ENCODE measurements at regions not wholly inside any gene's neighbourhood (a gene's known extent, or its start where the extent isn't known, plus 50 kb on each side); places are given as distances from the start of the nearest gene placed in this dataset.
"Not testable (repeated sequence)": the region's sequence is repeated elsewhere in the genome, so short reads cannot be mapped to it uniquely, and the experiment has no call there.

- no peak for DNase-seq
Measured at GRCh38 chr2:38483776-38484501, 106.9 kb upstream of the ATL2 start.

GRCh38 chr2:38482710-38483109 lies 105.6 kb upstream of the ATL2 start:
- not testable (repeated sequence) for DNase-seq

GRCh38 chr2:38480617-38481016 lies 103.5 kb upstream of the ATL2 start:
- DNase-seq = no peak

- no peak for DNase-seq
Measured at GRCh38 chr2:38477006-38477405, 99.9 kb upstream of the ATL2 start.

GRCh38 chr2:38475567-38475881 lies 98.5 kb upstream of the ATL2 start:
- DNase-seq = no peak

- no peak for DNase-seq
Measured at GRCh38 chr2:38474715-38475566, 97.9 kb upstream of the ATL2 start.

- DNase-seq = no peak
Measured at GRCh38 chr2:38474021-38474456, 97.0 kb upstream of the ATL2 start.

GRCh38 chr2:38473333-38474005 lies 96.4 kb upstream of the ATL2 start:
- no peak for DNase-seq

GRCh38 chr2:38470115-38470514 lies 93.0 kb upstream of the ATL2 start:
- no peak for DNase-seq

- DNase-seq = no peak
Measured at GRCh38 chr2:38467768-38468455, 90.8 kb upstream of the ATL2 start.

- no peak for DNase-seq
Measured at GRCh38 chr2:38466876-38467767, 90.0 kb upstream of the ATL2 start.

- no peak for DNase-seq
Measured at GRCh38 chr2:38466409-38466808, 89.3 kb upstream of the ATL2 start.

- no peak for DNase-seq
Measured at GRCh38 chr2:38465789-38466127, 88.7 kb upstream of the ATL2 start.

- DNase-seq = no peak
Measured at GRCh38 chr2:38464971-38465788, 88.1 kb upstream of the ATL2 start.

GRCh38 chr2:38463752-38464151 lies 86.7 kb upstream of the ATL2 start:
- DNase-seq = no peak

- DNase-seq = no peak
Measured at GRCh38 chr2:38462121-38462661, 85.1 kb upstream of the ATL2 start.

- DNase-seq = no peak
Measured at GRCh38 chr2:38461470-38461869, 84.4 kb upstream of the ATL2 start.

- no peak for DNase-seq
Measured at GRCh38 chr2:38460313-38460712, 83.2 kb upstream of the ATL2 start.

- DNase-seq = no peak
Measured at GRCh38 chr2:38454081-38454480, 77.0 kb upstream of the ATL2 start.

GRCh38 chr2:38451778-38452177 lies 74.7 kb upstream of the ATL2 start:
- DNase-seq = not testable (repeated sequence)

GRCh38 chr2:38450509-38450908 lies 73.4 kb upstream of the ATL2 start:
- no peak for DNase-seq
